HG03460 (cell line): ENCODE measurements at regions not wholly inside any gene's neighbourhood (a gene's known extent, or its start where the extent isn't known, plus 50 kb on each side); places are given as distances from the start of the nearest gene placed in this dataset.
"Not testable (repeated sequence)": the region's sequence is repeated elsewhere in the genome, so short reads cannot be mapped to it uniquely, and the experiment has no call there.

Source experiments
- ATAC-seq: cut with Tn5 transposase; IDR thresholded peaks from one replicate; pipeline ENCODE4 v1.9.1; 2021; ENCODE audit not compliant: unreplicated experiment

GRCh38 chr2:142509401-142509800 lies 368.1 kb upstream of the KYNU start:
- ATAC-seq: no peak

GRCh38 chr2:142504754-142505153 lies 372.7 kb upstream of the KYNU start:
- no peak for ATAC-seq

GRCh38 chr2:142502402-142502801 lies 371.6 kb upstream of the LRP1B start:
- no peak for ATAC-seq

- no peak for ATAC-seq
These were observed 364.3 kb upstream of the LRP1B start for GRCh38 chr2:142495141-142495540.

- ATAC-seq: not testable (repeated sequence)
These were observed 358.8 kb upstream of the LRP1B start for GRCh38 chr2:142489631-142490030.

- ATAC-seq: no peak
These were observed 353.3 kb upstream of the LRP1B start for GRCh38 chr2:142484111-142484510.

- ATAC-seq: no peak
These were observed 352.8 kb upstream of the LRP1B start for GRCh38 chr2:142483653-142484052.

GRCh38 chr2:142478206-142478605 lies 347.4 kb upstream of the LRP1B start:
- no peak for ATAC-seq

GRCh38 chr2:142472382-142472781 lies 341.6 kb upstream of the LRP1B start:
- no peak for ATAC-seq

GRCh38 chr2:142467321-142467720 lies 336.5 kb upstream of the LRP1B start:
- ATAC-seq: no peak

GRCh38 chr2:142463047-142463446 lies 332.2 kb upstream of the LRP1B start:
- no peak for ATAC-seq

- ATAC-seq: no peak
These were observed 331.5 kb upstream of the LRP1B start for GRCh38 chr2:142462306-142462705.

- no peak for ATAC-seq
These were observed 314.8 kb upstream of the LRP1B start for GRCh38 chr2:142445551-142446072.

- ATAC-seq: no peak
These were observed 314.2 kb upstream of the LRP1B start for GRCh38 chr2:142445023-142445422.

GRCh38 chr2:142435847-142436246 lies 305.0 kb upstream of the LRP1B start:
- no peak for ATAC-seq

GRCh38 chr2:142426064-142426463 lies 295.2 kb upstream of the LRP1B start:
- no peak for ATAC-seq

- ATAC-seq: no peak
These were observed 294.7 kb upstream of the LRP1B start for GRCh38 chr2:142425551-142425950.

GRCh38 chr2:142423603-142424002 lies 292.8 kb upstream of the LRP1B start:
- ATAC-seq: no peak

GRCh38 chr2:142422769-142423168 lies 292.0 kb upstream of the LRP1B start:
- no peak for ATAC-seq

- no peak for ATAC-seq
These were observed 291.2 kb upstream of the LRP1B start for GRCh38 chr2:142422041-142422440.

GRCh38 chr2:142418699-142419098 lies 287.9 kb upstream of the LRP1B start:
- not testable (repeated sequence) for ATAC-seq

- ATAC-seq: no peak
These were observed 286.2 kb upstream of the LRP1B start for GRCh38 chr2:142416996-142417395.

GRCh38 chr2:142415461-142415860 lies 284.6 kb upstream of the LRP1B start:
- ATAC-seq: no peak

- no peak for ATAC-seq
These were observed 267.4 kb upstream of the LRP1B start for GRCh38 chr2:142398212-142398611.
